Left ventricle myocardium inferior (tissue), 1 donor: ENCODE measurements at regions not wholly inside any gene's neighbourhood (a gene's known extent, or its start where the extent isn't known, plus 50 kb on each side); places are given as distances from the start of the nearest gene placed in this dataset.

ENCODE experiments used
- DNase-seq: peaks from one replicate; pipeline ENCODE4 v3.0.0-alpha.2; 2020
- H3K27ac ChIP-seq: fragments of 200-600 bp; replicated peaks from 2 replicates; pipeline ENCODE4 v1.8.0; 2021
- H3K27me3 ChIP-seq: fragments of 200-600 bp; 2 replicates; pipeline ENCODE4 v1.8.0; 2021; ENCODE audit warnings: low read depth
- H3K36me3 ChIP-seq: fragments of 200-600 bp; 2 replicates; pipeline ENCODE4 v1.8.0; 2021
- H3K4me1 ChIP-seq: fragments of 200-600 bp; 2 replicates; pipeline ENCODE4 v1.8.0; 2021
- H3K4me3 ChIP-seq: fragments of 200-600 bp; 2 replicates; pipeline ENCODE4 v1.8.0; 2021; ENCODE audit warnings: mild to moderate bottlenecking, moderate library complexity
- H3K9me3 ChIP-seq: fragments of 200-600 bp; replicated peaks from 2 replicates; pipeline ENCODE4 v1.8.0; 2021
- CTCF ChIP-seq: fragments of 200-600 bp; IDR thresholded peaks from 2 replicates; pipeline ENCODE4 v1.8.0; 2021; ENCODE audit warnings: antibody characterized with exemption, mild to moderate bottlenecking, borderline replicate concordance
- intact Hi-C: fragments of 100-400 bp; cut with micrococcal nuclease; formaldehyde crosslinking; loops from one replicate; pipeline ENCODE4 v1.11.0; 2022
- donor health status: DM: no; HTN: yes; CAD: no; lungs with severe emphysema.

GRCh38 chr14:82720431-82720830, 1186.8 kb upstream of the SEL1L start:
- intact Hi-C loops: no loop called here
- TF ChIP-seq CTCF: no peak
- no peaks in the 10 kb centered on the region for H3K36me3 ChIP-seq
- H3K27ac ChIP-seq: no peak overlapping the region
- no peaks in the 10 kb centered on the region for H3K27me3 ChIP-seq
- no peak overlapping the region for H3K4me3 ChIP-seq
- no peaks in the 10 kb centered on the region for H3K9me3 ChIP-seq
- DNase-seq: no peak
- peaks cover 7% of the 10 kb centered on the region for H3K4me1 ChIP-seq

DNA sequence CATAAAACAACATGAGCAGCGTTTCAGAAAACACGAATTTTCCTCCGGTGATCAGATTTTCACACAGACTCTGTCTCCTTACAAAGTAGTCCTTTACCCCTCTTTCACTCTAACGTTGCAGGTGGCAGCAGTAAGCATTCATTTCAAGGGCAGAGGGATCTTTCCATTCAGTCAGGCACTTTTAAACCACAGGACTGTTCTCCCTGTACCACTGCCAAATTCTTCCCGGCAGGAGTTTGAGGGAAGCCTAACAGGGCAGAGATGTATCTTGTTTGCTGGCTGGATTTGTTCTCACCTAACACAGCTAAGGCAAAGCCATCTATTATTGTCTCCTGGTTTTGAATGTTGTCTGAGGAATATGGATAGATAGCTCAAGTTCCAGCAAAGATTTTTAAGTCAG, 1187.3 kb upstream of the SEL1L start:
- TF ChIP-seq CTCF: no peak
- H3K4me3 ChIP-seq: no peak overlapping the region
- H3K27ac ChIP-seq: no peak overlapping the region

GRCh38 chr14:82724316-82724715, 1190.7 kb upstream of the SEL1L start:
- Histone ChIP-seq H3K4me1 (peaks cover 9% of the 10 kb centered on the region), H3K27me3 (no peaks in the 10 kb centered on the region), H3K36me3 (no peaks in the 10 kb centered on the region), H3K9me3 (no peaks in the 10 kb centered on the region), H3K27ac (no peak overlapping the region), H3K4me3 (no peak overlapping the region)
- TF ChIP-seq CTCF: no peak
- DNase-seq: no peak
- intact Hi-C loops: no loop called here

More for the DNA sequence above, 1187.3 kb upstream of the SEL1L start:
- DNase-seq: no peak
- intact Hi-C loops: no loop called here
- H3K9me3 ChIP-seq: no peaks in the 10 kb centered on the region
- H3K27me3 ChIP-seq: no peaks in the 10 kb centered on the region
- peaks cover 9% of the 10 kb centered on the region for H3K4me1 ChIP-seq
- H3K36me3 ChIP-seq: no peaks in the 10 kb centered on the region

GRCh38 chr14:82725213-82725612, 1191.6 kb upstream of the SEL1L start:
- intact Hi-C loops: no loop called here
- Histone ChIP-seq H3K27ac (no peak overlapping the region), H3K36me3 (no peaks in the 10 kb centered on the region), H3K4me1 (peaks cover 9% of the 10 kb centered on the region), H3K4me3 (no peak overlapping the region), H3K9me3 (no peaks in the 10 kb centered on the region), H3K27me3 (no peaks in the 10 kb centered on the region)
- no peak for DNase-seq
- no peak for TF ChIP-seq CTCF

GRCh38 chr14:82731526-82731925, 1197.9 kb upstream of the SEL1L start:
- TF ChIP-seq CTCF: no peak
- H3K4me3 ChIP-seq: no peak overlapping the region
- no peak overlapping the region for H3K27ac ChIP-seq
- no peaks in the 10 kb centered on the region for H3K4me1 ChIP-seq
- no peaks in the 10 kb centered on the region for H3K36me3 ChIP-seq
- no peaks in the 10 kb centered on the region for H3K9me3 ChIP-seq
- no peak for DNase-seq
- no peaks in the 10 kb centered on the region for H3K27me3 ChIP-seq
- intact Hi-C loops: no loop called here

DNA sequence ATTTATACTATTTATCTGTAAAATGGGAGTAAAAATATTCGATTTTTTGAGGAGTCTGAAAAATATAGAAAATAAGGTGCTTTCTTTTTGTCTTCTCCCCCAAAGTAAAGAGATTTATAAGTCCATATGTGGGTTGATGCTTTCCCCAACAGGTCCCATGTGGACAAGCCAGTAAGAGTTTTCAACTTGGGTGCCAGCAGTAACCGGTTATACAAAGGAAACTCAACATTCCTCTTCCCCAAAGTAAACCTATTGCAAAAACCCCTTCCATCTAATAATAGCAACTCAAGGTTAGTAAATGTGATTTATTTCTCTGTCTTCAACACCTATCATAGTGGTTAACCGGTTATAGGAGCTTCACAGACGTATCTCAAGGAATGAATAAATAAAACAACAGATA, 1206.9 kb upstream of the SEL1L start:
- Histone ChIP-seq H3K36me3 (no peaks in the 10 kb centered on the region), H3K27me3 (no peaks in the 10 kb centered on the region), H3K4me1 (no peaks in the 10 kb centered on the region), H3K4me3 (no peak overlapping the region), H3K27ac (no peak overlapping the region), H3K9me3 (no peaks in the 10 kb centered on the region)
- intact Hi-C loops: no loop called here
- no peak for TF ChIP-seq CTCF
- no peak for DNase-seq
